Neural cell (in vitro differentiated cells): ENCODE measurements at regions not wholly inside any gene's neighbourhood (a gene's known extent, or its start where the extent isn't known, plus 50 kb on each side); places are given as distances from the start of the nearest gene placed in this dataset.

Experiments used
- H2AFZ ChIP-seq: fragments of 200-600, 300-800 bp; sonication (generic), shearing (Covaris generic); 2 replicates; pipeline ENCODE4 v1.6.0; 2014; ENCODE audit warnings: low read depth, mild to moderate bottlenecking, antibody characterized with exemption, low read length, moderate library complexity
- H3F3A ChIP-seq: fragments of 200-600 bp; shearing (Covaris generic); 2 replicates; pipeline ENCODE4 v1.6.1; 2016; ENCODE audit warnings: mild to moderate bottlenecking, moderate library complexity, mixed read lengths, antibody characterized with exemption, low read length; ENCODE audit not compliant: insufficient read depth, poor library complexity, severe bottlenecking
- H3K27ac ChIP-seq: fragments of 200-600, 300-800 bp; sonication (generic), shearing (Covaris generic); 2 replicates; pipeline ENCODE4 v1.5.1; 2014; ENCODE audit warnings: mild to moderate bottlenecking, low read length, moderate library complexity
- H3K27me3 ChIP-seq: fragments of 300-800, 200-600 bp; sonication (generic), shearing (Covaris generic); 2 replicates; pipeline ENCODE4 v1.6.0; 2014; ENCODE audit warnings: mild to moderate bottlenecking, low read depth, low read length, moderate library complexity; ENCODE audit not compliant: insufficient read depth
- H3K36me3 ChIP-seq: fragments of 300-800, 200-600 bp; sonication (generic), shearing (Covaris generic); 2 replicates; pipeline ENCODE4 v1.5.1; 2014; ENCODE audit warnings: mild to moderate bottlenecking, antibody characterized with exemption, low read length, moderate library complexity; ENCODE audit not compliant: insufficient read depth
- H3K4me2 ChIP-seq: fragments of 300-800, 200-600 bp; sonication (generic), shearing (Covaris generic); 2 replicates; pipeline ENCODE4 v1.6.0; 2014; ENCODE audit warnings: mild to moderate bottlenecking, low read length
- H3K4me3 ChIP-seq: fragments of 300-800, 200-600 bp; sonication (generic), shearing (Covaris generic); 2 replicates; pipeline ENCODE4 v1.5.1; 2014; ENCODE audit warnings: mild to moderate bottlenecking, low read length, moderate library complexity
- H3K79me2 ChIP-seq: fragments of 200-600 bp; shearing (Covaris generic); replicated peaks from 2 replicates; pipeline ENCODE4 v1.6.0; 2014; ENCODE audit warnings: mild to moderate bottlenecking, low read length, moderate library complexity; ENCODE audit not compliant: insufficient read depth
- H3K9ac ChIP-seq: fragments of 300-800, 200-600 bp; sonication (generic), shearing (Covaris generic); 2 replicates; pipeline ENCODE4 v1.6.1; 2016; ENCODE audit warnings: mild to moderate bottlenecking, low read length, mixed read lengths
- H3K9me2 ChIP-seq: fragments of 200-600 bp; shearing (Covaris generic); 2 replicates; pipeline ENCODE4 v1.6.1; 2016; ENCODE audit warnings: mild to moderate bottlenecking, low read length, mixed read lengths; ENCODE audit not compliant: insufficient read depth
- H3K9me3 ChIP-seq: fragments of 200-600, 300-800 bp; sonication (generic), shearing (Covaris generic); 2 replicates; pipeline ENCODE4 v1.6.1; 2016; ENCODE audit warnings: mild to moderate bottlenecking, mixed run types, low read length, moderate library complexity, mixed read lengths
- H4K20me1 ChIP-seq: fragments of 200-600 bp; shearing (Covaris generic); 2 replicates; pipeline ENCODE4 v1.6.1; 2016; ENCODE audit warnings: mild to moderate bottlenecking, mixed run types; ENCODE audit not compliant: insufficient read depth
- EP300 ChIP-seq: fragments of 450-650 bp; conservative IDR thresholded peaks from 2 replicates; pipeline ENCODE4 v1.6.1; 2014; ENCODE audit warnings: antibody characterized with exemption, mild to moderate bottlenecking, moderate library complexity; ENCODE audit not compliant: poor library complexity, severe bottlenecking
- EZH2 ChIP-seq: fragments of 200-600, 300-800 bp; shearing (Covaris generic), sonication (generic); IDR thresholded peaks from 2 replicates; pipeline ENCODE4 v1.6.1; 2014; ENCODE audit warnings: antibody characterized with exemption, low read length, borderline replicate concordance, mild to moderate bottlenecking; ENCODE audit not compliant: insufficient read depth, poor library complexity, severe bottlenecking
- MXI1 ChIP-seq: fragments of 450-650 bp; conservative IDR thresholded peaks from 2 replicates; pipeline ENCODE4 v1.6.1; 2014; ENCODE audit warnings: antibody characterized with exemption, mild to moderate bottlenecking; ENCODE audit not compliant: poor library complexity, severe bottlenecking
- POLR2AphosphoS5 ChIP-seq: IDR thresholded peaks from 2 replicates; pipeline ENCODE4 v1.6.1; 2012
- RAD21 ChIP-seq: fragments of 450-650 bp; conservative IDR thresholded peaks from 2 replicates; pipeline ENCODE4 v1.6.1; 2014; ENCODE audit warnings: antibody characterized with exemption, mild to moderate bottlenecking, moderate library complexity
- REST ChIP-seq: IDR thresholded peaks from 2 replicates; pipeline ENCODE4 v1.6.1; 2012; ENCODE audit warnings: borderline replicate concordance
- SMC3 ChIP-seq: fragments of 450-650 bp; conservative IDR thresholded peaks from 2 replicates; pipeline ENCODE4 v1.6.1; 2014; ENCODE audit warnings: antibody characterized with exemption, mild to moderate bottlenecking, moderate library complexity; ENCODE audit not compliant: poor library complexity
- TAF1 ChIP-seq: IDR thresholded peaks from 2 replicates; pipeline ENCODE4 v1.6.1; 2012; ENCODE audit warnings: low read depth
- TF ChIP-seq, protein P1 (sequence below): fragments of 450-650 bp; IDR thresholded peaks from 2 replicates; pipeline ENCODE4 v1.5.1; 2014; ENCODE audit warnings: antibody characterized with exemption, mild to moderate bottlenecking, moderate library complexity; ENCODE audit not compliant: poor library complexity, severe bottlenecking

- no peak overlapping the region for H2AFZ ChIP-seq
- H3K9ac ChIP-seq, result no peak overlapping the region
- H3K9me3 ChIP-seq, result no peaks in the 10 kb centered on the region
- H3K9me2 ChIP-seq, result no peaks in the 10 kb centered on the region
- H3K27me3 ChIP-seq, result no peaks in the 10 kb centered on the region
- no peaks in the 10 kb centered on the region for H3F3A ChIP-seq
- no peak overlapping the region for H3K4me3 ChIP-seq
- H3K27ac ChIP-seq, result no peak overlapping the region
- TF ChIP-seq SMC3, result no peak
- H3K4me2 ChIP-seq, result no peak overlapping the region
- no peaks in the 10 kb centered on the region for H3K79me2 ChIP-seq
- no peaks in the 10 kb centered on the region for H4K20me1 ChIP-seq
- no peaks in the 10 kb centered on the region for H3K36me3 ChIP-seq
These were observed 230.1 kb upstream of the ZNF717 start for GRCh38 chr3:76015496-76015895.

DNA sequence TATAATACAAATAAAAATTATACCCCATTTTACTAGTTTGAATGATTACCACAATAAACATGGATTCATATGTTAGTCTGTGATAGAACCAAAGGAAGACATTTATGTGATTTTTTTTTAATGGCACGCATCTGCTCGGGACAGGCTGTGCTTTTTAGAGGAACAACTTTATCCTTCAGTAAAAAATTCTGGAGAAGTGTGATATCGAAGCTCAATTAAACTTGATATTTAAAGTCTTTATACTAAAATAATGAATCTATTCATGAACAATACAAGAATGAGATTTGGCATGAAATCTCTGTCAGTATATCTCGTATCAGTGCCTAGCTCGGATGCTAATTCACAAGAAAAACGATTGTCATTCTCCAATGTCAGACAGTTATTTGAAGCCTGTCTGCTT is 230.8 kb upstream of the ZNF717 start:
- Histone ChIP-seq H3K27me3 (no peaks in the 10 kb centered on the region), H3K9me2 (no peaks in the 10 kb centered on the region), H3F3A (no peaks in the 10 kb centered on the region), H2AFZ (no peak overlapping the region), H3K4me2 (no peak overlapping the region), H3K9ac (no peak overlapping the region), H4K20me1 (no peaks in the 10 kb centered on the region), H3K79me2 (no peaks in the 10 kb centered on the region), H3K27ac (no peak overlapping the region), H3K9me3 (no peaks in the 10 kb centered on the region), H3K36me3 (no peaks in the 10 kb centered on the region), H3K4me3 (no peak overlapping the region)
- TF ChIP-seq POLR2AphosphoS5, result no peak
- TF ChIP-seq, protein P1, sequence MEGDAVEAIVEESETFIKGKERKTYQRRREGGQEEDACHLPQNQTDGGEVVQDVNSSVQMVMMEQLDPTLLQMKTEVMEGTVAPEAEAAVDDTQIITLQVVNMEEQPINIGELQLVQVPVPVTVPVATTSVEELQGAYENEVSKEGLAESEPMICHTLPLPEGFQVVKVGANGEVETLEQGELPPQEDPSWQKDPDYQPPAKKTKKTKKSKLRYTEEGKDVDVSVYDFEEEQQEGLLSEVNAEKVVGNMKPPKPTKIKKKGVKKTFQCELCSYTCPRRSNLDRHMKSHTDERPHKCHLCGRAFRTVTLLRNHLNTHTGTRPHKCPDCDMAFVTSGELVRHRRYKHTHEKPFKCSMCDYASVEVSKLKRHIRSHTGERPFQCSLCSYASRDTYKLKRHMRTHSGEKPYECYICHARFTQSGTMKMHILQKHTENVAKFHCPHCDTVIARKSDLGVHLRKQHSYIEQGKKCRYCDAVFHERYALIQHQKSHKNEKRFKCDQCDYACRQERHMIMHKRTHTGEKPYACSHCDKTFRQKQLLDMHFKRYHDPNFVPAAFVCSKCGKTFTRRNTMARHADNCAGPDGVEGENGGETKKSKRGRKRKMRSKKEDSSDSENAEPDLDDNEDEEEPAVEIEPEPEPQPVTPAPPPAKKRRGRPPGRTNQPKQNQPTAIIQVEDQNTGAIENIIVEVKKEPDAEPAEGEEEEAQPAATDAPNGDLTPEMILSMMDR, result no peak
- TF ChIP-seq MXI1, result no peak
- TF ChIP-seq EP300, result no peak
- no peak for TF ChIP-seq TAF1
- TF ChIP-seq REST, result no peak
- TF ChIP-seq EZH2, result no peak
- TF ChIP-seq SMC3, result no peak
- no peak for TF ChIP-seq RAD21

DNA sequence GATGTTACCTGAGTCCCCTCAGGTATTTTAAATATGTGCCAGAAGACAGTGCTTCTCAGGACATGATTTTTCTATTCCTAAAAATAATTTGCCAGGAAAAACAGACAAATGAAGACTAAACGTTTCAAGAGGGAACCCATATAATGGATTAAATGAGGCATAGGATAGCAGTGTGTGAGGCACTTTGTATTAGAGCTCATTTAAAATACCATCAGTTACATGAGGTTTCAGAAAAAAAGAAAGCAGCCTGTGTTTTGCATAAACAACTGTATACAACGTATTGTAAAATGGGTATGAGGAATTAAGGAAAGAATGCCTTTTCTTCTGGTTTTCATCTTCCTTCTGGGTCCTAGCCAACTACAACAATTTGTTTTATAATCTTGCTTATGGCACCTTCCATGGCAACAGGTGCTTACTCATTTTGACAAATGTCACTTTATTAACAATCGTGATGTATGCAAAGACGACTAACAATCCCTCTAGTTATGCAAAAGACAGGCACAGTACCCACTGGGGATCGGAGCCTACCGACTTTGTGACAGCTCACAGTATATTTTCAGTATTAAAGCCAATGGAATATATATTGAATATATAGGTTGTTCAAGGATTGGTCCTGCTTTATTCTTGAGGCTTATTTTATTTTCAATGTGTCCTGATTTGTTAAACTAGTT is 231.6 kb upstream of the ZNF717 start:
- no peak for TF ChIP-seq SMC3
- no peak for TF ChIP-seq TAF1
- no peak for TF ChIP-seq REST
- no peak for TF ChIP-seq EZH2
- TF ChIP-seq, protein P1, result no peak
- Histone ChIP-seq H2AFZ (no peak overlapping the region), H3K4me2 (no peak overlapping the region), H3K4me3 (no peak overlapping the region), H3K9ac (no peak overlapping the region), H3K9me2 (no peaks in the 10 kb centered on the region), H3K9me3 (no peaks in the 10 kb centered on the region), H3K79me2 (no peaks in the 10 kb centered on the region), H3K27me3 (no peaks in the 10 kb centered on the region), H3K36me3 (no peaks in the 10 kb centered on the region), H4K20me1 (no peaks in the 10 kb centered on the region), H3F3A (no peaks in the 10 kb centered on the region), H3K27ac (no peak overlapping the region)
